ENCODE measurements at regions not wholly inside any gene's neighbourhood (a gene's known extent, or its start where the extent isn't known, plus 50 kb on each side); places are given as distances from the start of the nearest gene placed in this dataset.

DNA sequence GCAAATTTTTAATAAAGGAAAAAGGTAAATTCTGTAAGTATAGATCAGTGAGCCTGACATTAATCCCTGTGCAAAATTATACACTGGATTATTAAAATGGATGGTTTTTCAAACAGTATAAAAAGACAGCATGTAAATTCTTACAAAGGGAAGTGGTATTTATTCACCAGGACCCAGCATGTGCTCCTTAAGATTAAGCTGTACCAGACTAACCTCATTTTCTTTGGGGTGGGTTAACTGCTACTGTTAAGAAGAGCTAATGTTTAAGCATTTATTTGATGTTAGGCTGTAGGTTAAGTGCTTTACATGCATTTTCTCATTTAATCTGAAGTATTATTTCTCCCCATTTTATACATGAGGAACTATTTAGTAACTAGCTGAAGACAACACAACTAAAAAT, 60.3 kb upstream of the RFX3 start:
- Histone ChIP-seq H3K9ac (ENCODE audit: low read depth, low read length) (no peak overlapping the region), H3K36me3 (ENCODE audit: insufficient read depth, low read length) (no peaks in the 10 kb centered on the region), H3K27me3 (ENCODE audit: insufficient read depth, low read length, poor library complexity) (no peaks in the 10 kb centered on the region), H2AFZ (ENCODE audit: low read depth, low read length) (no peak overlapping the region), H4K20me1 (ENCODE audit: insufficient read depth, low read length) (no peaks in the 10 kb centered on the region), H3K27ac (ENCODE audit: low read length) (no peak overlapping the region), H3K9me3 (ENCODE audit: insufficient read depth, low read length, severe bottlenecking) (no peaks in the 10 kb centered on the region), H3K4me1 (ENCODE audit: insufficient read depth, low read length) (no peaks in the 10 kb centered on the region), H3K4me2 (ENCODE audit: insufficient read depth, low read length) (no peak overlapping the region), H3K4me3 (ENCODE audit: low read depth in 1 of 2, low read length in 2 of 2) (no peak overlapping the region), H3K79me2 (ENCODE audit: insufficient read depth, low read length) (no peaks in the 10 kb centered on the region)
- no peak for TF ChIP-seq EZH2 (IDR thresholded peaks at IDR 0.05; ENCODE audit: borderline replicate concordance, low read depth, low read length, severe bottlenecking)
- TF ChIP-seq, protein P1, sequence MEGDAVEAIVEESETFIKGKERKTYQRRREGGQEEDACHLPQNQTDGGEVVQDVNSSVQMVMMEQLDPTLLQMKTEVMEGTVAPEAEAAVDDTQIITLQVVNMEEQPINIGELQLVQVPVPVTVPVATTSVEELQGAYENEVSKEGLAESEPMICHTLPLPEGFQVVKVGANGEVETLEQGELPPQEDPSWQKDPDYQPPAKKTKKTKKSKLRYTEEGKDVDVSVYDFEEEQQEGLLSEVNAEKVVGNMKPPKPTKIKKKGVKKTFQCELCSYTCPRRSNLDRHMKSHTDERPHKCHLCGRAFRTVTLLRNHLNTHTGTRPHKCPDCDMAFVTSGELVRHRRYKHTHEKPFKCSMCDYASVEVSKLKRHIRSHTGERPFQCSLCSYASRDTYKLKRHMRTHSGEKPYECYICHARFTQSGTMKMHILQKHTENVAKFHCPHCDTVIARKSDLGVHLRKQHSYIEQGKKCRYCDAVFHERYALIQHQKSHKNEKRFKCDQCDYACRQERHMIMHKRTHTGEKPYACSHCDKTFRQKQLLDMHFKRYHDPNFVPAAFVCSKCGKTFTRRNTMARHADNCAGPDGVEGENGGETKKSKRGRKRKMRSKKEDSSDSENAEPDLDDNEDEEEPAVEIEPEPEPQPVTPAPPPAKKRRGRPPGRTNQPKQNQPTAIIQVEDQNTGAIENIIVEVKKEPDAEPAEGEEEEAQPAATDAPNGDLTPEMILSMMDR (IDR thresholded peaks at IDR 0.05; ENCODE audit: borderline replicate concordance, extremely low read depth, low read length, poor library complexity, severe bottlenecking): no peak
- ATAC-seq (ENCODE audit: insufficient read depth, low read depth) (no peak), DNase-seq (no peak)

DNA sequence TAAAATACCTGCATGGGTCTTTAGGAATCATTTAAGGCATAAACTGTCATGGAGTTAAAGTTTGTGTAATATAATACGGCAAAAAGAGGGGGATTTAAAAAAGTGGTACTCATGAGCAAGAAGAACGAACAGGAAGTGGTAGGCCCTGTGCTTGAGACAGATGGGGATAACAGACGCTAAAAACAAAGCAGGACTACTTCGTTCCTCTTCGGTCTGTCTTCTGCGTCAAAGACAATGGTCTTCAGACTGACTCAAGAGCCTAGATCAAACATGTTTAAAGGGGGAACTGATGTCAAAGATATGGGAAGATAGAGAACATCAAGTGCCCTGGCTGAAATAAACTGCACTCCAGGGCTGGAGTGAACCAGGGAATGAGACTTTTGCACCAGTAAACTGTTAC, 59.8 kb upstream of the RFX3 start:
- H3K27me3 ChIP-seq (ENCODE audit: insufficient read depth, low read length, poor library complexity): no peaks in the 10 kb centered on the region
- H3K4me1 ChIP-seq (ENCODE audit: insufficient read depth, low read length): no peaks in the 10 kb centered on the region
- H2AFZ ChIP-seq (ENCODE audit: low read depth, low read length): no peak overlapping the region
- H3K4me3 ChIP-seq (ENCODE audit: low read depth in 1 of 2, low read length in 2 of 2): no peak overlapping the region
- no peaks in the 10 kb centered on the region for H4K20me1 ChIP-seq (ENCODE audit: insufficient read depth, low read length)
- H3K27ac ChIP-seq (ENCODE audit: low read length): no peak overlapping the region
- TF ChIP-seq, protein P1 (IDR thresholded peaks at IDR 0.05; ENCODE audit: borderline replicate concordance, extremely low read depth, low read length, poor library complexity, severe bottlenecking): no peak
- no peak for TF ChIP-seq EZH2 (IDR thresholded peaks at IDR 0.05; ENCODE audit: borderline replicate concordance, low read depth, low read length, severe bottlenecking)
- no peak overlapping the region for H3K4me2 ChIP-seq (ENCODE audit: insufficient read depth, low read length)
- ATAC-seq (ENCODE audit: insufficient read depth, low read depth) (no peak), DNase-seq (no peak)
- no peaks in the 10 kb centered on the region for H3K36me3 ChIP-seq (ENCODE audit: insufficient read depth, low read length)
- H3K79me2 ChIP-seq (ENCODE audit: insufficient read depth, low read length): no peaks in the 10 kb centered on the region
- no peak overlapping the region for H3K9ac ChIP-seq (ENCODE audit: low read depth, low read length)
- no peaks in the 10 kb centered on the region for H3K9me3 ChIP-seq (ENCODE audit: insufficient read depth, low read length, severe bottlenecking)

DNA sequence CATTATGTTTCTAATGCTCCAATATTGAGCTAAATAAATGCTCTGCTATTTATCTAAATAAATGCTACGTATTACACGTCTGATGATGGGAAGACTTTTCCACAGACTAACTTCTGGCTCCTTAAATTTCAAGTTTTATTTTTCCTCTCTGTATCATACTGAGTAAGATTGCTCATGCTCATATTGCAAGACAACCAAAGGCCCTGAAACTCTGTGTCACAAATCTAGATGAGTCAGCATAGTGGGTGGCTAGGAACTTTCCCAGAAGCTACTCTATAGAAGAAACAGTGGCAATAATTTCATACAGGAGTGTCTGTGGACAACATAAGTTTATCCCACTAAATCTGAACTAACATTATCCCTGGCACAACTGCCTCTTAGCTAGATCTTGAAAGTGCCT, 53.0 kb upstream of the RFX3 start:
- Histone ChIP-seq H3K4me1 (ENCODE audit: insufficient read depth, low read length) (no peaks in the 10 kb centered on the region), H3K9ac (ENCODE audit: low read depth, low read length) (no peak overlapping the region), H3K79me2 (ENCODE audit: insufficient read depth, low read length) (no peaks in the 10 kb centered on the region), H3K4me2 (ENCODE audit: insufficient read depth, low read length) (no peak overlapping the region), H2AFZ (ENCODE audit: low read depth, low read length) (no peak overlapping the region), H4K20me1 (ENCODE audit: insufficient read depth, low read length) (no peaks in the 10 kb centered on the region), H3K4me3 (ENCODE audit: low read depth in 1 of 2, low read length in 2 of 2) (no peak overlapping the region), H3K27ac (ENCODE audit: low read length) (no peak overlapping the region), H3K27me3 (ENCODE audit: insufficient read depth, low read length, poor library complexity) (no peaks in the 10 kb centered on the region), H3K36me3 (ENCODE audit: insufficient read depth, low read length) (no peaks in the 10 kb centered on the region), H3K9me3 (ENCODE audit: insufficient read depth, low read length, severe bottlenecking) (no peaks in the 10 kb centered on the region)
- no peak for TF ChIP-seq EZH2 (IDR thresholded peaks at IDR 0.05; ENCODE audit: borderline replicate concordance, low read depth, low read length, severe bottlenecking)
- TF ChIP-seq, protein P1 (IDR thresholded peaks at IDR 0.05; ENCODE audit: borderline replicate concordance, extremely low read depth, low read length, poor library complexity, severe bottlenecking): no peak
- no peak for DNase-seq
- no peak for ATAC-seq (ENCODE audit: insufficient read depth, low read depth)

DNA sequence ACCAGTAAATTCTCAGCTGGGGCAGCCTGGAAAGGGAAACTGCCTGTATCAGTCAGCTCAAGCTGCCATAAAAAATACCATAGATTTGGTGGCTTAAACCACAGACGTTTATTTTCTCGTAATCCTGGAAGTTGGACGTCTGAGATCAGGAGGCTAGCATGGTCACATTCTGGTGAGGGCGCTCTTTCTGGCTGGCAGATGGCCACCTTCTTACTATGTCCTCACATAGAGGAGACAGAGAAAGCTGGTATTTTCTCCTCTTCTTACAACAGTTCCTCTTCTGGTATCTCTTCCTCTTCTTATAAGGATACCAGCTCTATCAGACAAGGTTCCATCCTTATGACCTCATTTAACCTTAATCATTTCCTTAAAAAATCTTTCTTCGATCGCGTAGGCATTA, 50.5 kb upstream of the RFX3 start:
- Histone ChIP-seq H3K4me2 (ENCODE audit: insufficient read depth, low read length) (no peak overlapping the region), H3K27me3 (ENCODE audit: insufficient read depth, low read length, poor library complexity) (no peaks in the 10 kb centered on the region), H3K4me1 (ENCODE audit: insufficient read depth, low read length) (no peaks in the 10 kb centered on the region), H2AFZ (ENCODE audit: low read depth, low read length) (no peak overlapping the region), H4K20me1 (ENCODE audit: insufficient read depth, low read length) (no peaks in the 10 kb centered on the region), H3K79me2 (ENCODE audit: insufficient read depth, low read length) (no peaks in the 10 kb centered on the region), H3K4me3 (ENCODE audit: low read depth in 1 of 2, low read length in 2 of 2) (no peak overlapping the region), H3K9ac (ENCODE audit: low read depth, low read length) (no peak overlapping the region), H3K27ac (ENCODE audit: low read length) (no peak overlapping the region), H3K36me3 (ENCODE audit: insufficient read depth, low read length) (no peaks in the 10 kb centered on the region), H3K9me3 (ENCODE audit: insufficient read depth, low read length, severe bottlenecking) (no peaks in the 10 kb centered on the region)
- TF ChIP-seq EZH2 (IDR thresholded peaks at IDR 0.05; ENCODE audit: borderline replicate concordance, low read depth, low read length, severe bottlenecking): no peak
- TF ChIP-seq, protein P1 (IDR thresholded peaks at IDR 0.05; ENCODE audit: borderline replicate concordance, extremely low read depth, low read length, poor library complexity, severe bottlenecking): no peak
- DNase-seq (no peak), ATAC-seq (ENCODE audit: insufficient read depth, low read depth) (no peak)
